H1 (cell line): ENCODE measurements at regions not wholly inside any gene's neighbourhood (a gene's known extent, or its start where the extent isn't known, plus 50 kb on each side); places are given as distances from the start of the nearest gene placed in this dataset.

ENCODE experiments used
- CTCF ChIA-PET: fragments of 300-600 bp; sonication (Branson Sonifier 250); formaldehyde crosslinking; loops from one replicate; lab custom pipeline; 2021; ENCODE audit not compliant: partially characterized antibody; lab: Charles Lee
- POLR2A ChIA-PET: fragments of 300-600 bp; sonication (Branson Sonifier 250); formaldehyde crosslinking; loops from one replicate; lab custom pipeline; 2021; ENCODE audit warnings: inconsistent platforms; ENCODE audit not compliant: partially characterized antibody; lab: Charles Lee
- DNase-seq, 2 experiments: peaks; one replicate each; pipeline versions ENCODE4 v3.0.0 to v3.0.0-alpha.2; 2010 to 2022; ENCODE audit warnings: low spot score in 2 of 2, low read depth in 1 of 2, mixed read lengths in 1 of 2
- FAIRE-seq: peaks from 2 replicates; lab custom pipeline; 2011; peaks lifted over from hg19 to GRCh38; lab: Jason Lieb, UNC
- H2AFZ ChIP-seq: 2 replicates; pipeline ENCODE4 v1.8.1; 2012; ENCODE audit warnings: low read length, inconsistent platforms
- H2AK5ac ChIP-seq: 2 replicates; pipeline ENCODE4 v1.6.1; 2013; ENCODE audit warnings: low read depth, low read length
- H2BK120ac ChIP-seq: replicated peaks from 2 replicates; pipeline ENCODE3; 2013; ENCODE audit warnings: low read depth, low read length, inconsistent platforms
- H2BK12ac ChIP-seq: 2 replicates; pipeline ENCODE4 v1.6.1; 2013; ENCODE audit warnings: low read depth, low read length
- H2BK15ac ChIP-seq: 2 replicates; pipeline ENCODE4 v1.6.1; 2013; ENCODE audit warnings: low read length
- H2BK20ac ChIP-seq: 2 replicates; pipeline ENCODE4 v1.6.1; 2013; ENCODE audit warnings: low read length
- H2BK5ac ChIP-seq: 2 replicates; pipeline ENCODE4 v1.6.1; 2013; ENCODE audit warnings: low read depth, low read length
- H3K14ac ChIP-seq: 2 replicates; pipeline ENCODE4 v1.6.1; 2013; ENCODE audit warnings: inconsistent platforms; ENCODE audit not compliant: insufficient read length
- H3K18ac ChIP-seq: 2 replicates; pipeline ENCODE4 v1.6.1; 2013; ENCODE audit warnings: low read length; ENCODE audit errors: extremely low read depth
- H3K23ac ChIP-seq: 2 replicates; pipeline ENCODE4 v1.6.1; 2013; ENCODE audit warnings: inconsistent platforms; ENCODE audit not compliant: insufficient read length
- H3K23me2 ChIP-seq: 2 replicates; pipeline ENCODE4 v1.6.1; 2013; ENCODE audit warnings: low read depth, low read length
- H3K27ac ChIP-seq: 2 replicates; pipeline ENCODE4 v1.6.1; 2011; ENCODE audit warnings: low read depth, low read length, inconsistent platforms
- H3K27me3 ChIP-seq, 4 experiments: replicated peaks in 1 of 4; 1 replicate in 1 of 4; 2 replicates in 3 of 4; pipeline versions ENCODE4 v1.6.1 to v1.8.1; 2011 to 2013; ENCODE audit warnings: low read length in 3 of 4, mild to moderate bottlenecking in 3 of 4, inconsistent platforms in 2 of 4, mixed read lengths in 2 of 4, moderate library complexity in 1 of 4; ENCODE audit not compliant: control insufficient read depth in 3 of 4, insufficient read depth in 3 of 4; ENCODE audit errors: extremely low read depth in 1 of 4
- H3K36me3 ChIP-seq, 4 experiments: 2 replicates each; pipeline versions ENCODE4 v1.6.1 to v1.8.1; 2011 to 2013; ENCODE audit warnings: mild to moderate bottlenecking in 4 of 4, low read length in 3 of 4, moderate library complexity in 2 of 4, control low read depth in 1 of 4, inconsistent platforms in 1 of 4; ENCODE audit not compliant: insufficient read depth in 4 of 4, control insufficient read depth in 2 of 4
- H3K4ac ChIP-seq: replicated peaks from 2 replicates; pipeline ENCODE3; 2013; ENCODE audit warnings: low read length, low read depth, mixed read lengths, inconsistent platforms; ENCODE audit not compliant: insufficient read length
- H3K4me1 ChIP-seq, 4 experiments: replicated peaks in 1 of 4; 1 replicate in 1 of 4; 2 replicates in 3 of 4; pipeline versions ENCODE4 v1.6.1 to v1.8.1; 2011 to 2013; ENCODE audit warnings: low read length in 3 of 4, inconsistent platforms in 2 of 4, mixed read lengths in 1 of 4; ENCODE audit not compliant: insufficient read depth in 4 of 4, control insufficient read depth in 3 of 4
- H3K4me2 ChIP-seq, 2 experiments: 2 replicates each; pipeline versions ENCODE4 v1.6.1 to v1.8.1; 2011 to 2013; ENCODE audit warnings: low read depth in 2 of 2, low read length in 2 of 2, control low read depth in 1 of 2, inconsistent platforms in 1 of 2, mild to moderate bottlenecking in 1 of 2; ENCODE audit not compliant: insufficient read depth in 1 of 2
- H3K4me3 ChIP-seq, 4 experiments: fragments of 200-600, 300-600 bp in 1 of 4; sonication (generic), shearing (Covaris generic), sonication (Bioruptor Twin) in 1 of 4; 2 replicates each; pipeline versions ENCODE4 v1.5.1 to v1.8.1; 2011 to 2016; ENCODE audit warnings: low read length in 4 of 4, low read depth in 3 of 4, control low read depth in 2 of 4, inconsistent platforms in 2 of 4, mild to moderate bottlenecking in 2 of 4, mixed read lengths in 1 of 4, moderate library complexity in 1 of 4; ENCODE audit not compliant: insufficient read depth in 2 of 4; ENCODE audit errors: extremely low read depth in 1 of 4
- H3K56ac ChIP-seq: replicated peaks from 2 replicates; pipeline ENCODE3; 2013; ENCODE audit warnings: low read depth, mild to moderate bottlenecking, mixed read lengths, low read length, inconsistent platforms; ENCODE audit not compliant: insufficient read length
- H3K79me1 ChIP-seq: 2 replicates; pipeline ENCODE4 v1.6.1; 2013; ENCODE audit warnings: low read depth, low read length, control low read depth
- H3K79me2 ChIP-seq, 2 experiments: 2 replicates each; pipeline versions ENCODE4 v1.6.1 to v1.8.1; 2012 to 2013; ENCODE audit warnings: low read length in 2 of 2, mild to moderate bottlenecking in 2 of 2, inconsistent platforms in 1 of 2; ENCODE audit not compliant: insufficient read depth in 2 of 2, control insufficient read depth in 1 of 2
- H3K9ac ChIP-seq, 4 experiments: replicated peaks in 1 of 4; 1 replicate in 1 of 4; 2 replicates in 3 of 4; pipeline versions ENCODE4 v1.6.1 to v1.8.1; 2011 to 2013; ENCODE audit warnings: low read depth in 3 of 4, low read length in 3 of 4, control low read depth in 2 of 4, mild to moderate bottlenecking in 2 of 4, moderate library complexity in 2 of 4, inconsistent platforms in 1 of 4; ENCODE audit errors: extremely low read depth in 1 of 4
- H3K9me3 ChIP-seq, 2 experiments: 2 replicates each; pipeline versions ENCODE4 v1.6.1 to v1.8.1; 2012 to 2013; ENCODE audit warnings: mild to moderate bottlenecking in 2 of 2, moderate library complexity in 2 of 2, control low read depth in 1 of 2, inconsistent platforms in 1 of 2, low read depth in 1 of 2, low read length in 1 of 2, mixed read lengths in 1 of 2; ENCODE audit not compliant: insufficient read depth in 2 of 2
- H4K20me1 ChIP-seq, 2 experiments: replicated peaks in 1 of 2; 2 replicates each; pipeline versions ENCODE3 to v1.8.1; 2011 to 2013; ENCODE audit warnings: inconsistent platforms in 2 of 2, low read length in 2 of 2, mild to moderate bottlenecking in 1 of 2; ENCODE audit not compliant: insufficient read depth in 2 of 2, control insufficient read depth in 1 of 2
- H4K5ac ChIP-seq: 2 replicates; pipeline ENCODE4 v1.6.1; 2013; ENCODE audit warnings: low read length, low read depth, mixed read lengths, inconsistent platforms; ENCODE audit not compliant: insufficient read length
- H4K8ac ChIP-seq: 2 replicates; pipeline ENCODE4 v1.8.0; 2013; ENCODE audit warnings: mild to moderate bottlenecking, moderate library complexity, low read length, inconsistent platforms; ENCODE audit not compliant: insufficient read depth; ENCODE audit errors: extremely low read depth
- H4K91ac ChIP-seq: replicated peaks from 2 replicates; pipeline ENCODE3; 2013; ENCODE audit warnings: low read length, mixed read lengths, inconsistent platforms; ENCODE audit not compliant: insufficient read length
- ASH2L ChIP-seq: fragments of 200-600, 300-600 bp; sonication (generic); IDR thresholded peaks from one replicate; pipeline ENCODE4 v1.7.1; 2017; ENCODE audit warnings: low read length
- ATF2 ChIP-seq: IDR thresholded peaks from 2 replicates; pipeline ENCODE4 v1.6.1; 2012; ENCODE audit warnings: low read length, inconsistent platforms
- BRCA1 ChIP-seq: IDR thresholded peaks from 2 replicates; pipeline ENCODE4 v1.6.1; 2012; ENCODE audit warnings: low read depth, low read length, improper control_type of control experiment
- CEBPB ChIP-seq: IDR thresholded peaks from 2 replicates; pipeline ENCODE4 v1.6.1; 2012; ENCODE audit warnings: low read depth, low read length
- CTCF ChIP-seq, 3 experiments: IDR thresholded peaks; 1 replicate in 2 of 3; 2 replicates in 1 of 3; pipeline versions ENCODE4 v1.5.1 to v1.6.1; 2011; ENCODE audit warnings: low read length in 3 of 3, mild to moderate bottlenecking in 3 of 3, inconsistent platforms in 2 of 3, low read depth in 1 of 3, moderate library complexity in 1 of 3; ENCODE audit not compliant: insufficient read depth in 1 of 3; ENCODE audit errors: control extremely low read depth in 1 of 3
- HDAC6 ChIP-seq: IDR thresholded peaks from one replicate; pipeline ENCODE4 v1.7.1; 2012; ENCODE audit warnings: low read depth, mild to moderate bottlenecking, inconsistent platforms, low read length, moderate library complexity
- RXRA ChIP-seq: IDR thresholded peaks from 2 replicates; pipeline ENCODE4 v1.6.1; 2011; ENCODE audit warnings: low read depth, mild to moderate bottlenecking, low read length, moderate library complexity; ENCODE audit not compliant: insufficient read depth
- TCF12 ChIP-seq: IDR thresholded peaks from 2 replicates; pipeline ENCODE4 v1.6.1; 2011; ENCODE audit warnings: low read depth, mild to moderate bottlenecking, low read length
- USF2 ChIP-seq: IDR thresholded peaks from 2 replicates; pipeline ENCODE4 v1.6.1; 2011; ENCODE audit warnings: low read length, improper control_type of control experiment
- YY1 ChIP-seq: IDR thresholded peaks from 2 replicates; pipeline ENCODE4 v1.6.1; 2011; ENCODE audit warnings: low read depth, mild to moderate bottlenecking, low read length
- WGBS, 2 experiments: shearing (Covaris generic) in 1 of 2; methylation state at CpG; one replicate each; pipeline versions ENCODE4 v1.1.6 to v1.1.7; 2013 to 2015; ENCODE audit warnings: low lambda C conversion rate in 2 of 2, mixed read lengths in 2 of 2, inconsistent platforms in 1 of 2, low coverage in 1 of 2, missing lambda C conversion rate in 1 of 2; ENCODE audit not compliant: insufficient replicate concordance in 2 of 2, insufficient coverage in 1 of 2, insufficient read length in 1 of 2; ENCODE audit errors: extremely low coverage in 1 of 2, missing lambda C conversion rate in 1 of 2; 5-methylcytosine and 5-hydroxymethylcytosine counted together

- no peak overlapping the region for H3K56ac ChIP-seq
- H3K36me3 ChIP-seq: no peaks in the 10 kb centered on the region
- DNase-seq (no peak), FAIRE-seq (peak; percentile 50)
- no peaks in the 10 kb centered on the region for H3K27me3 ChIP-seq
- no peak overlapping the region for H3K18ac ChIP-seq
- H3K9me3 ChIP-seq: no peaks in the 10 kb centered on the region
- H3K4me3 ChIP-seq: no peak overlapping the region
- peaks cover 0 to 14% (median 5%) of the 10 kb centered on the region in 4 experiments; a peak in 4 of 7 replicates for H3K4me1 ChIP-seq
- H2BK12ac ChIP-seq: no peak overlapping the region
- H2BK20ac ChIP-seq: no peak overlapping the region
- H3K23me2 ChIP-seq: no peaks in the 10 kb centered on the region
- H4K91ac ChIP-seq: no peak overlapping the region
- H3K27ac ChIP-seq: no peak overlapping the region
- H3K9ac ChIP-seq: no peak overlapping the region
- no peak overlapping the region for H3K4ac ChIP-seq
- H4K20me1 ChIP-seq: no peaks in the 10 kb centered on the region
- H3K14ac ChIP-seq: no peak overlapping the region
- CTCF ChIA-PET: interaction anchor here (0.6 to 1.7 kb wide), 3 partner anchors 64 to 303 kb away, joined by 3 to 5 read pairs (median 3); no protein-coding TSS in a partner anchor
- H2BK120ac ChIP-seq: no peak overlapping the region
- H4K5ac ChIP-seq: no peak overlapping the region
- no peak overlapping the region for H2BK5ac ChIP-seq
- H3K23ac ChIP-seq: no peak overlapping the region
- H3K4me2 ChIP-seq: no peak overlapping the region
- POLR2A ChIA-PET: no interaction called here
- no peaks in the 10 kb centered on the region for H3K79me2 ChIP-seq
- no peak overlapping the region for H2BK15ac ChIP-seq
- no peak overlapping the region for H4K8ac ChIP-seq
- 69% methylated on average over 2 of the region's 2 CpGs; no CpG with 5 or more reads in 1 of the 2 experiments for WGBS, 2 experiments
- H2AK5ac ChIP-seq: no peak overlapping the region
- H3K79me1 ChIP-seq: no peaks in the 10 kb centered on the region
- no peak overlapping the region for H2AFZ ChIP-seq
- TF ChIP-seq USF2 (no peak), TCF12 (no peak), HDAC6 (no peak), YY1 (no peak), RXRA (no peak), BRCA1 (no peak), ATF2 (no peak), CTCF (IDR thresholded peaks at IDR 0.05; ENCODE audit: control extremely low read depth in 1 of 3, insufficient read depth in 1 of 3, low read depth in 1 of 3, low read length in 3 of 3) (peak in 2 of 3 experiments; percentile 40 to 53; a peak in 2 of 4 replicates), ASH2L (no peak), CEBPB (no peak)
Measured at GRCh38 chr3:86180696-86181095, 810.3 kb downstream of the VGLL3 start.
